Activated CD4-positive, alpha-beta T cell treated with anti-CD3 and anti-CD28 coated beads, Interleukin-2, amount 10 ng/mL, durations not matched to agents 24 days and 14 days (primary cell): ENCODE measurements at regions not wholly inside any gene's neighbourhood (a gene's known extent, or its start where the extent isn't known, plus 50 kb on each side); places are given as distances from the start of the nearest gene placed in this dataset.
"Not testable (repeated sequence)": the region's sequence is repeated elsewhere in the genome, so short reads cannot be mapped to it uniquely, and the experiment has no call there.

Experiments
- DNase-seq: peaks from one replicate; pipeline ENCODE4 v3.0.0; 2022
- H3K27ac Mint-ChIP-seq: one replicate; pipeline ENCODE4 v1.8.0; 2022; ENCODE audit warnings: mild to moderate bottlenecking, mixed read lengths
- H3K27me3 Mint-ChIP-seq: one replicate; pipeline ENCODE4 v1.8.0; 2022; ENCODE audit warnings: mixed read lengths
- H3K36me3 Mint-ChIP-seq: one replicate; pipeline ENCODE4 v1.8.0; 2022; ENCODE audit warnings: low read depth, mild to moderate bottlenecking, mixed read lengths
- H3K4me1 Mint-ChIP-seq: one replicate; pipeline ENCODE4 v1.8.0; 2021; ENCODE audit warnings: mixed read lengths
- H3K4me3 Mint-ChIP-seq: one replicate; pipeline ENCODE4 v1.8.0; 2022; ENCODE audit warnings: mild to moderate bottlenecking, moderate library complexity, mixed read lengths
- H3K9me3 Mint-ChIP-seq: one replicate; pipeline ENCODE4 v1.8.0; 2021; ENCODE audit warnings: mixed read lengths
- intact Hi-C: fragments of 100-400 bp; cut with micrococcal nuclease; formaldehyde crosslinking; loops from one replicate; pipeline ENCODE4 v1.15.1; 2023

- Mint-ChIP-seq H3K9me3 (no peaks in the 10 kb centered on the region), H3K36me3 (no peaks in the 10 kb centered on the region), H3K27me3 (no peaks in the 10 kb centered on the region), H3K4me3 (no peak overlapping the region), H3K27ac (no peak overlapping the region), H3K4me1 (no peaks in the 10 kb centered on the region)
- DNase-seq, result no peak
- intact Hi-C loops, result no loop called here
Observed at GRCh38 chr6:10343320-10343719, 71.6 kb downstream of the TFAP2A start.

- H3K27ac Mint-ChIP-seq, result no peak overlapping the region
- no peaks in the 10 kb centered on the region for H3K36me3 Mint-ChIP-seq
- no peak overlapping the region for H3K4me3 Mint-ChIP-seq
- no peaks in the 10 kb centered on the region for H3K27me3 Mint-ChIP-seq
- H3K4me1 Mint-ChIP-seq, result no peaks in the 10 kb centered on the region
- intact Hi-C loops, result no loop called here
- DNase-seq, result no peak
- no peaks in the 10 kb centered on the region for H3K9me3 Mint-ChIP-seq
Observed at GRCh38 chr6:10341605-10342004, 73.3 kb downstream of the TFAP2A start.

- no peak overlapping the region for H3K4me3 Mint-ChIP-seq
- H3K36me3 Mint-ChIP-seq, result no peaks in the 10 kb centered on the region
- no peaks in the 10 kb centered on the region for H3K27me3 Mint-ChIP-seq
- H3K4me1 Mint-ChIP-seq, result no peaks in the 10 kb centered on the region
- intact Hi-C loops, result no loop called here
- H3K27ac Mint-ChIP-seq, result no peak overlapping the region
- H3K9me3 Mint-ChIP-seq, result no peaks in the 10 kb centered on the region
- DNase-seq, result no peak
Observed at GRCh38 chr6:10338151-10338550, 76.7 kb downstream of the TFAP2A start.

- H3K4me1 Mint-ChIP-seq, intact Hi-C loops, H3K4me3 Mint-ChIP-seq, H3K36me3 Mint-ChIP-seq, H3K27ac Mint-ChIP-seq, DNase-seq, H3K27me3 Mint-ChIP-seq, H3K9me3 Mint-ChIP-seq: not testable (repeated sequence)
Observed at GRCh38 chr6:10337376-10337775, 77.5 kb downstream of the TFAP2A start.

- H3K27ac Mint-ChIP-seq, result no peak overlapping the region
- intact Hi-C loops, result no loop called here
- no peak overlapping the region for H3K4me3 Mint-ChIP-seq
- DNase-seq, result no peak
- H3K9me3 Mint-ChIP-seq, result no peaks in the 10 kb centered on the region
- H3K27me3 Mint-ChIP-seq, result no peaks in the 10 kb centered on the region
- no peaks in the 10 kb centered on the region for H3K36me3 Mint-ChIP-seq
- H3K4me1 Mint-ChIP-seq, result no peaks in the 10 kb centered on the region
Observed at GRCh38 chr6:10332111-10332510, 82.8 kb downstream of the TFAP2A start.

GRCh38 chr6:10331334-10331968 lies 83.4 kb downstream of the TFAP2A start:
- intact Hi-C loops, result no loop called here

GRCh38 chr6:10330515-10330914 lies 84.4 kb downstream of the TFAP2A start:
- no peaks in the 10 kb centered on the region for H3K36me3 Mint-ChIP-seq
- H3K27me3 Mint-ChIP-seq, result no peaks in the 10 kb centered on the region
- intact Hi-C loops, result no loop called here
- H3K27ac Mint-ChIP-seq, result no peak overlapping the region
- no peak overlapping the region for H3K4me3 Mint-ChIP-seq
- H3K4me1 Mint-ChIP-seq, result no peaks in the 10 kb centered on the region
- DNase-seq, result no peak
- H3K9me3 Mint-ChIP-seq, result no peaks in the 10 kb centered on the region

More at GRCh38 chr6:10331334-10331968, 83.4 kb downstream of the TFAP2A start:
- Mint-ChIP-seq H3K4me3 (no peak overlapping the region), H3K36me3 (no peaks in the 10 kb centered on the region), H3K4me1 (no peaks in the 10 kb centered on the region), H3K27ac (no peak overlapping the region), H3K9me3 (no peaks in the 10 kb centered on the region), H3K27me3 (no peaks in the 10 kb centered on the region)
- DNase-seq, result no peak

GRCh38 chr6:10323018-10323417 lies 91.9 kb downstream of the TFAP2A start:
- intact Hi-C loops, result no loop called here
- Mint-ChIP-seq H3K4me3 (no peak overlapping the region), H3K36me3 (no peaks in the 10 kb centered on the region), H3K9me3 (peaks cover 7% of the 10 kb centered on the region), H3K27ac (no peak overlapping the region), H3K4me1 (no peaks in the 10 kb centered on the region), H3K27me3 (no peaks in the 10 kb centered on the region)
- no peak for DNase-seq

GRCh38 chr6:10320291-10320690 lies 94.6 kb downstream of the TFAP2A start:
- Mint-ChIP-seq H3K27ac (no peak overlapping the region), H3K9me3 (peaks cover 7% of the 10 kb centered on the region), H3K27me3 (no peaks in the 10 kb centered on the region), H3K4me3 (no peak overlapping the region), H3K36me3 (no peaks in the 10 kb centered on the region), H3K4me1 (no peaks in the 10 kb centered on the region)
- intact Hi-C loops, result no loop called here
- DNase-seq, result no peak

GRCh38 chr6:10316373-10316721 lies 98.5 kb downstream of the TFAP2A start:
- Mint-ChIP-seq H3K27ac (no peak overlapping the region), H3K27me3 (no peaks in the 10 kb centered on the region), H3K4me1 (no peaks in the 10 kb centered on the region), H3K36me3 (no peaks in the 10 kb centered on the region), H3K4me3 (no peak overlapping the region), H3K9me3 (peaks cover 7% of the 10 kb centered on the region)
- DNase-seq, result no peak
- intact Hi-C loops, result no loop called here

- intact Hi-C loops, result no loop called here
- peaks cover 7% of the 10 kb centered on the region for H3K9me3 Mint-ChIP-seq
- H3K36me3 Mint-ChIP-seq, result no peaks in the 10 kb centered on the region
- H3K27ac Mint-ChIP-seq, result no peak overlapping the region
- no peak overlapping the region for H3K4me3 Mint-ChIP-seq
- H3K27me3 Mint-ChIP-seq, result no peaks in the 10 kb centered on the region
- no peaks in the 10 kb centered on the region for H3K4me1 Mint-ChIP-seq
- no peak for DNase-seq
Observed at GRCh38 chr6:10315658-10316372, 99.1 kb downstream of the TFAP2A start.

GRCh38 chr6:10315034-10315433 lies 99.8 kb downstream of the TFAP2A start:
- no peaks in the 10 kb centered on the region for H3K4me1 Mint-ChIP-seq
- DNase-seq, result no peak
- no peak overlapping the region for H3K4me3 Mint-ChIP-seq
- H3K27me3 Mint-ChIP-seq, result no peaks in the 10 kb centered on the region
- H3K36me3 Mint-ChIP-seq, result no peaks in the 10 kb centered on the region
- intact Hi-C loops, result no loop called here
- peaks cover 7% of the 10 kb centered on the region for H3K9me3 Mint-ChIP-seq
- H3K27ac Mint-ChIP-seq, result no peak overlapping the region

GRCh38 chr6:10314163-10314955 lies 100.5 kb downstream of the TFAP2A start:
- no peaks in the 10 kb centered on the region for H3K27me3 Mint-ChIP-seq
- no peaks in the 10 kb centered on the region for H3K4me1 Mint-ChIP-seq
- H3K4me3 Mint-ChIP-seq, result no peak overlapping the region
- no peak overlapping the region for H3K27ac Mint-ChIP-seq
- H3K9me3 Mint-ChIP-seq, result peaks cover 7% of the 10 kb centered on the region
- no peak for DNase-seq
- intact Hi-C loops, result no loop called here
- H3K36me3 Mint-ChIP-seq, result no peaks in the 10 kb centered on the region

GRCh38 chr6:10313799-10314162 lies 101.1 kb downstream of the TFAP2A start:
- no peaks in the 10 kb centered on the region for H3K4me1 Mint-ChIP-seq
- H3K9me3 Mint-ChIP-seq, result peaks cover 2% of the 10 kb centered on the region
- DNase-seq, result no peak
- no peak overlapping the region for H3K27ac Mint-ChIP-seq
- no peaks in the 10 kb centered on the region for H3K36me3 Mint-ChIP-seq
- no peak overlapping the region for H3K4me3 Mint-ChIP-seq
- intact Hi-C loops, result no loop called here
- no peaks in the 10 kb centered on the region for H3K27me3 Mint-ChIP-seq
